Ovary (tissue), 7 donors: ENCODE measurements at regions not wholly inside any gene's neighbourhood (a gene's known extent, or its start where the extent isn't known, plus 50 kb on each side); places are given as distances from the start of the nearest gene placed in this dataset.

ENCODE experiments used
- DNase-seq, 5 donors: peaks; one replicate each; pipeline ENCODE4 v3.0.0-alpha.2; 2019 to 2020
- H3K27ac ChIP-seq, 2 donors: fragments of 200-600 bp; one replicate each; pipeline versions ENCODE4 v1.5.1 to v1.8.0; 2019 to 2022
- H3K27me3 ChIP-seq: fragments of 200-600 bp; one replicate; pipeline ENCODE4 v1.8.0; 2022
- H3K36me3 ChIP-seq: fragments of 200-600 bp; sonication (generic); one replicate; pipeline ENCODE4 v1.5.1; 2019
- H3K4me1 ChIP-seq: one replicate; pipeline ENCODE4 v1.8.1; 2013; ENCODE audit warnings: mild to moderate bottlenecking, moderate library complexity; ENCODE audit not compliant: insufficient read depth
- H3K4me3 ChIP-seq: fragments of 200-600 bp; sonication (generic); one replicate; pipeline ENCODE4 v1.5.1; 2017
- H3K9me3 ChIP-seq, 2 donors: fragments of 200-600 bp in 1 of 2; sonication (generic) in 1 of 2; one replicate each; pipeline versions ENCODE4 v1.5.1 to v1.8.1; 2013 to 2019; ENCODE audit warnings: mild to moderate bottlenecking in 1 of 2, moderate library complexity in 1 of 2
- EP300 ChIP-seq: sonication (generic); formaldehyde crosslinking; IDR thresholded peaks from one replicate; pipeline ENCODE4 v1.6.1; 2017; ENCODE audit warnings: antibody characterized with exemption
- POLR2A ChIP-seq: fragments of 450-650 bp; IDR thresholded peaks from one replicate; pipeline ENCODE4 v1.6.1; 2017; ENCODE audit warnings: antibody characterized with exemption, mild to moderate bottlenecking, moderate library complexity
- WGBS, 3 donors: extraction: QIAGEN DNeasy Blood & Tissue Kit in 1 of 3; methylation state at CpG; one replicate each; pipeline versions ENCODE4 v1.1.5 to v1.1.7; 2013 to 2017; 5-methylcytosine and 5-hydroxymethylcytosine counted together
- intact Hi-C, 4 donors: fragments of 100-400 bp; cut with DNase I; formaldehyde crosslinking; loops; one replicate each; pipeline versions ENCODE4 v1.11.0 to v1.15.1; 2022 to 2023
- TF ChIP-seq, protein P1 (sequence below), 3 donors: fragments of 450-650 bp in 2 of 3; fragments of 200-600 bp in 1 of 3; IDR thresholded peaks; one replicate each; pipeline versions ENCODE4 v1.5.1 to v1.8.0; 2016 to 2022; ENCODE audit warnings: antibody characterized with exemption in 3 of 3, mild to moderate bottlenecking in 1 of 3
- donor health status: DM: no; HTN: no; CAD: no; lungs with moderate emphysema.
- donor health status: DM: no; HTN: no; CAD: no.
- donor health status: Bipolar disorder and iron deficiency.
- donor health status: DM: no; HTN: no; CAD: no.
- donor health status: DM: yes; HTN: yes; CAD: no.

DNA sequence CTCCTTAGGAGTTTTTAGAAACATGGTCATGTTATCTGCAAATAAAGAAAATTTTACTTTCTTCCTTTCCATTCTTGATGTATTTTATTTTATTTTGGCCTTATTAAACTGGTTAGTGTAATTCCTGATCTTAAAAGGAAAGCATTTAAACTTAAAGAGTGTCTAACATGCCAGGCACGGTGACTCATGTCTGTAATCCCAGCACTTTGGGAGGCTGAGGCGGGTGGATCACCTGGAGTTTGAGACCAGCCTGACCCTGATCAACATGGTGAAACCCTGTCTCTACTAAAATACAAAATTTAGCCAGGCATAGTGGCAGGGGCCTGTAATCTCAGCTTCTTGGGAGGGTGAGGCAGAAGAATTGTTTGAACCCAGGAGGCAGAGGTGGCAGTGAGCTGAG is 281.3 kb downstream of the PTTG2 start:
- intact Hi-C loops = no loop called here
- DNase-seq = no peak
- 89 to 97% (median 91%) methylated on average over 2 of the region's 2 CpGs for WGBS, 3 donors
- TF ChIP-seq POLR2A (no peak), EP300 (no peak)
- TF ChIP-seq, protein P1, sequence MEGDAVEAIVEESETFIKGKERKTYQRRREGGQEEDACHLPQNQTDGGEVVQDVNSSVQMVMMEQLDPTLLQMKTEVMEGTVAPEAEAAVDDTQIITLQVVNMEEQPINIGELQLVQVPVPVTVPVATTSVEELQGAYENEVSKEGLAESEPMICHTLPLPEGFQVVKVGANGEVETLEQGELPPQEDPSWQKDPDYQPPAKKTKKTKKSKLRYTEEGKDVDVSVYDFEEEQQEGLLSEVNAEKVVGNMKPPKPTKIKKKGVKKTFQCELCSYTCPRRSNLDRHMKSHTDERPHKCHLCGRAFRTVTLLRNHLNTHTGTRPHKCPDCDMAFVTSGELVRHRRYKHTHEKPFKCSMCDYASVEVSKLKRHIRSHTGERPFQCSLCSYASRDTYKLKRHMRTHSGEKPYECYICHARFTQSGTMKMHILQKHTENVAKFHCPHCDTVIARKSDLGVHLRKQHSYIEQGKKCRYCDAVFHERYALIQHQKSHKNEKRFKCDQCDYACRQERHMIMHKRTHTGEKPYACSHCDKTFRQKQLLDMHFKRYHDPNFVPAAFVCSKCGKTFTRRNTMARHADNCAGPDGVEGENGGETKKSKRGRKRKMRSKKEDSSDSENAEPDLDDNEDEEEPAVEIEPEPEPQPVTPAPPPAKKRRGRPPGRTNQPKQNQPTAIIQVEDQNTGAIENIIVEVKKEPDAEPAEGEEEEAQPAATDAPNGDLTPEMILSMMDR (IDR thresholded peaks at IDR 0.05) = no peak
- Histone ChIP-seq H3K36me3 (no peaks in the 10 kb centered on the region), H3K4me1 (no peaks in the 10 kb centered on the region), H3K9me3 (no peaks in the 10 kb centered on the region), H3K27me3 (no peaks in the 10 kb centered on the region), H3K27ac (no peak overlapping the region), H3K4me3 (no peak overlapping the region)

DNA sequence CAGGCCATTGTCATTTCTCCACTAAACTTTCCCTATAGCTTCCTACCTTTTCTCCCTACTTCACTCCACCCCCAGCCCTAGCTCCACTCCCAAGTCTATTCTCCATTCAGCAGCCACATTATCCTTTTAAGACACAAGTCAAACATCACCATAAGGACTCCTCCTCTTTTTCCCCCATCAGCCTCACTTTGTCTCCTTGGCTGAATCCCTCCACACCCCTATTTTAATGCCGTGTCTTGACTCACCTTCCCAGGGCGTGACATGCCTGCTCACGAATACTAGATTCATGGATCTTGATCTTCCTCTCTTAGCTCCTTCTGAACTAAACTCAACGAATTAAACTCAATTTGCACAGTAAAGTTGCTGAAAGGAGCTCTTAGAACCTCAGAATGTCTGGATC is 281.9 kb downstream of the PTTG2 start:
- H3K4me1 ChIP-seq = no peaks in the 10 kb centered on the region
- H3K27me3 ChIP-seq = no peaks in the 10 kb centered on the region
- no peaks in the 10 kb centered on the region for H3K36me3 ChIP-seq
- 92 to 99% (median 98%) methylated on average over 4 of the region's 4 CpGs for WGBS, 3 donors
- H3K27ac ChIP-seq = no peak overlapping the region
- no peak for TF ChIP-seq EP300
- TF ChIP-seq POLR2A = no peak
- TF ChIP-seq, protein P1 (IDR thresholded peaks at IDR 0.05) = no peak
- no peaks in the 10 kb centered on the region for H3K9me3 ChIP-seq
- DNase-seq = no peak
- H3K4me3 ChIP-seq = no peak overlapping the region
- intact Hi-C loops = no loop called here

DNA sequence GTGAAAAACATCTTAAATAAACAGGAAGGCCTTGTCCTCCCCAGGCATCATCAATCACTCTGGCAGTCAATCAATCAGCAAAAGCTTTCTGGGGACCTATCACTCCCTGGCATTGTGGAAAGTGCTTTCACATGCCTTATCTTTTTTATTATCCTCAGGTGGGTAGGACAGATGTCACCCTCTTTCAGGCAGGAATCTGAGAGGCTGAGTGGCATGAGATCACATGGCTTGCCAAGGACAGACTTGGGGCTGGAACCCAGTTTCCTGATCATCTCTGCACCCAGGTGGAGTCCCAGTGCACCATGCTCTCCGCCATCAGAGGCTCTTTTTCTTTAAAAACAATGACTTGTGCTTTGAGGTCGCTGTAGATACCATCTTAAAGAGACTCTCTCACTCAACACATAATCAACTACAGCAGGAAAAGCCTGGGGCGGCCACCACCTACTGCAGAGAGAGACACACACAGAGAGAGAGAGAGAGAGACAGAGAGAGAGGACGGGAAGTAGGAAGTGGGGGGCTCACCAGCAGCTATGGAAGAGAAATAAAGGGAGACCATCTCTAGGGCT is 282.7 kb downstream of the PTTG2 start:
- Histone ChIP-seq H3K27me3 (no peaks in the 10 kb centered on the region), H3K4me3 (no peak overlapping the region), H3K9me3 (no peaks in the 10 kb centered on the region), H3K36me3 (no peaks in the 10 kb centered on the region), H3K27ac (no peak overlapping the region), H3K4me1 (no peaks in the 10 kb centered on the region)
- TF ChIP-seq EP300 = no peak
- TF ChIP-seq POLR2A = no peak
- intact Hi-C loops = no loop called here
- whole genome bisulfite sequencing, 3 donors = 68 to 78% (median 74%) methylated on average over 4 of the region's 4 CpGs
- no peak for DNase-seq

DNA sequence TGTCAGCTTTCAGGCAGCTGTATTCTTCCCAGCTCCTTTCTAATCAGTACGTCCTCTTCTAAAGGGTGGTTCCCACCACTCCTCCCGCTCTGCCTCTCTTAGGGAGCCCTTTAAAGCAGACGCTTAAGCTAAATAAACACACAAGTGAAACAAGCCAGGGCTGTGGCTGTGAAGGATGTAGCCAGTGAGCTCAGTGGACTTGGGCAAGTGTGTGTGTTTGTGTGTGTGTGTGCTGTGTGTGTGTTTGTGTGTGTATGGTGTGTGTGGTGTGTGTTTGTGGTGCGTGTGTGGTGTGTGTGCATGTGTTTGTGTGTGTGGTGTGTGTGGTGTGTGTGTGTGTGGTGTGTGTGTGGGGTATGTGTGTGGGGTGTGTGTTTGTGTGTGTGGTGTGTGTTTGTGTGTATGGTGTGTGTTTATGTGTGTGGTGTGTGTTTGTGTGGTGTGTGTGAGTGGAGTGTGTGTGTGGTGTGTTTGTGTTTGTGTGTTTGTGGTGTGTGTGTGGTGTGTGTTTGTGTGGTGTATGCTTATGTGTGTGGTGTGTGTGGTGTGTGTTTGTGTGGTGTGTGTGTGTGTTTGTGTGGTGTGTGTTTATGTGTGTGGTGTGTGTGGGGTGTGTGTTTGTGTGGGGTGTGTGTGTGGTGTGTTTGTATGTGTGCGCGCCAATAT is 283.3 kb downstream of the PTTG2 start:
- Histone ChIP-seq H3K27me3 (no peaks in the 10 kb centered on the region), H3K4me3 (no peak overlapping the region), H3K36me3 (no peaks in the 10 kb centered on the region), H3K9me3 (no peaks in the 10 kb centered on the region), H3K27ac (no peak overlapping the region), H3K4me1 (no peaks in the 10 kb centered on the region)
- intact Hi-C loops = no loop called here
- no peak for DNase-seq
- 62 to 67% (median 63%) methylated on average over 6 of the region's 6 CpGs for WGBS, 3 donors
- TF ChIP-seq EP300 = no peak
- TF ChIP-seq, protein P1 (IDR thresholded peaks at IDR 0.05) = no peak

DNA sequence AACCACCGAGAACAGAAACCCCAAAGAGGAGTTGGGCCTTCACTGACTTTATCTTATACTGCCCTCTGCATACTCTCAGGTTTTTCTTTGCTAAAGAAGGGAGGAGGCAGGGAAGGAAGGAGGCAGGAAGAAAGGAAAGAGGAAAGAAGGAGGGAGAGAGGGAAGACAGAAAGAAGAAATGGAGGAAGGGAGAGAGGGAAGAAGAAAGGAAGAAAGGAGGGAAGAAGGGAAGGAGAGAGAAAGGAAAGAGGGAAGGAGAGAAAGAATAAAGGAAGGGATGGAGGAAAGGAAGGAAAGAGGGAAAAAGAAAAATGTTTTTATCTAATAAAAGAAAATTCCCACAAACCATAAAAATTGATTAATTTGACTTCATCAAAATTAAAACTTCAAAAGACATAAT is 294.6 kb downstream of the PTTG2 start:
- Histone ChIP-seq H3K9me3 (no peaks in the 10 kb centered on the region), H3K4me1 (no peaks in the 10 kb centered on the region), H3K27ac (no peak overlapping the region), H3K4me3 (no peak overlapping the region), H3K27me3 (no peaks in the 10 kb centered on the region), H3K36me3 (no peaks in the 10 kb centered on the region)
- WGBS, 3 donors = 92 to 100% (median 95%) methylated on average over 1 of the region's 1 CpG
- TF ChIP-seq EP300 = no peak
- TF ChIP-seq, protein P1 (IDR thresholded peaks at IDR 0.05) = no peak
- TF ChIP-seq POLR2A = no peak
- no peak for DNase-seq
- intact Hi-C loops = no loop called here
